ENCODE measurements at regions not wholly inside any gene's neighbourhood (a gene's known extent, or its start where the extent isn't known, plus 50 kb on each side); places are given as distances from the start of the nearest gene placed in this dataset.
"Not testable (repeated sequence)": the region's sequence is repeated elsewhere in the genome, so short reads cannot be mapped to it uniquely, and the experiment has no call there.

- H3K27ac Mint-ChIP-seq, H3K27me3 Mint-ChIP-seq, DNase-seq, H3K4me1 Mint-ChIP-seq, CTCF ChIA-PET, H3K9me3 Mint-ChIP-seq, H3K4me3 Mint-ChIP-seq, H3K36me3 Mint-ChIP-seq: not testable (repeated sequence)
These were observed 627.4 kb downstream of the SPATA31A7 start for GRCh38 chr9:61817127-61817705.

- H3K4me1 Mint-ChIP-seq, H3K9me3 Mint-ChIP-seq, CTCF ChIA-PET, H3K36me3 Mint-ChIP-seq, H3K4me3 Mint-ChIP-seq, H3K27ac Mint-ChIP-seq, H3K27me3 Mint-ChIP-seq: not testable (repeated sequence)
- DNase-seq = peak; percentile 92
These were observed 663.9 kb downstream of the SPATA31A7 start for GRCh38 chr9:61853624-61854259.

GRCh38 chr9:61854260-61854640 lies 664.4 kb downstream of the SPATA31A7 start:
- H3K9me3 Mint-ChIP-seq, H3K36me3 Mint-ChIP-seq, H3K4me3 Mint-ChIP-seq, H3K4me1 Mint-ChIP-seq, H3K27me3 Mint-ChIP-seq, CTCF ChIA-PET, H3K27ac Mint-ChIP-seq: not testable (repeated sequence)
- DNase-seq = peak; percentile 21

- H3K27ac Mint-ChIP-seq, H3K36me3 Mint-ChIP-seq, CTCF ChIA-PET, H3K4me3 Mint-ChIP-seq, H3K9me3 Mint-ChIP-seq, H3K4me1 Mint-ChIP-seq, DNase-seq, H3K27me3 Mint-ChIP-seq: not testable (repeated sequence)
These were observed 666.4 kb downstream of the SPATA31A7 start for GRCh38 chr9:61856283-61856682.

- DNase-seq, H3K36me3 Mint-ChIP-seq, H3K4me1 Mint-ChIP-seq, H3K9me3 Mint-ChIP-seq, H3K27ac Mint-ChIP-seq, H3K27me3 Mint-ChIP-seq, CTCF ChIA-PET, H3K4me3 Mint-ChIP-seq: not testable (repeated sequence)
These were observed 667.1 kb downstream of the SPATA31A7 start for GRCh38 chr9:61856858-61857453.

- H3K9me3 Mint-ChIP-seq, H3K27me3 Mint-ChIP-seq, H3K36me3 Mint-ChIP-seq, DNase-seq, H3K27ac Mint-ChIP-seq, H3K4me3 Mint-ChIP-seq, CTCF ChIA-PET, H3K4me1 Mint-ChIP-seq: not testable (repeated sequence)
These were observed 668.0 kb downstream of the SPATA31A7 start for GRCh38 chr9:61857709-61858351.

- peak; percentile 63 for DNase-seq
- H3K27ac Mint-ChIP-seq, H3K36me3 Mint-ChIP-seq, H3K27me3 Mint-ChIP-seq, H3K9me3 Mint-ChIP-seq, CTCF ChIA-PET, H3K4me1 Mint-ChIP-seq, H3K4me3 Mint-ChIP-seq: not testable (repeated sequence)
These were observed 672.7 kb downstream of the SPATA31A7 start for GRCh38 chr9:61862431-61862971.

- H3K4me1 Mint-ChIP-seq, H3K9me3 Mint-ChIP-seq, DNase-seq, H3K27me3 Mint-ChIP-seq, H3K4me3 Mint-ChIP-seq, H3K27ac Mint-ChIP-seq, CTCF ChIA-PET, H3K36me3 Mint-ChIP-seq: not testable (repeated sequence)
These were observed 674.6 kb downstream of the SPATA31A7 start for GRCh38 chr9:61864463-61864862.

GRCh38 chr9:61868965-61869364 lies 679.1 kb downstream of the SPATA31A7 start:
- H3K36me3 Mint-ChIP-seq, H3K4me1 Mint-ChIP-seq, CTCF ChIA-PET, H3K27me3 Mint-ChIP-seq, H3K27ac Mint-ChIP-seq, DNase-seq, H3K9me3 Mint-ChIP-seq, H3K4me3 Mint-ChIP-seq: not testable (repeated sequence)

- CTCF ChIA-PET, H3K27ac Mint-ChIP-seq, DNase-seq, H3K4me1 Mint-ChIP-seq, H3K27me3 Mint-ChIP-seq, H3K9me3 Mint-ChIP-seq, H3K4me3 Mint-ChIP-seq, H3K36me3 Mint-ChIP-seq: not testable (repeated sequence)
These were observed 682.5 kb downstream of the SPATA31A7 start for GRCh38 chr9:61872329-61872728.
